ENCODE measurements at regions not wholly inside any gene's neighbourhood (a gene's known extent, or its start where the extent isn't known, plus 50 kb on each side); places are given as distances from the start of the nearest gene placed in this dataset.

DNA sequence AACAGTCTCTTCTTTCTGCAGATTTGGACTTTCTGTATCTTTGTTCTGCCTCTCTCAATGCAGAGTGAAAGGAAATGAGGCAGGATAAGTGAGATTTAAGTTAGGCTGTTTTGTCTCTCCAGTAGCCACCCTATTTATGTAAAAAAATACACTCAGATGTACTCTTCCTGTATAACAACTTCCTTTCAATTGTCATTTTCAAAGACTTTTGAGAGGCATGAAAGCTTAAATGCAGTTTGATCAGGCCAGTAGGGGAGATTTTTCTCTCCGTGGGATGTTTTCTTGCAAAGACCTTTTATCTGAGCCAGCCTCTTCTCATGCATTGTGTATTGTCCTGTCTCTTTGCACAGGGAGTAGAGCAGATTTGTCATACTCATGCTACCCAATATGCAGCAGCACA, 166.8 kb downstream of the SLITRK5 start:
- H3K27ac ChIP-seq (ENCODE audit: low read depth in 1 of 3, low read length in 2 of 3), result no peak overlapping the region
- no peak for DNase-seq
- WGBS, 3 donors, result 45 to 59% (median 55%) methylated on average over 1 of the region's 1 CpG
- FAIRE-seq, result no peak
- H3K27me3 ChIP-seq (ENCODE audit: control insufficient read depth in 3 of 3, insufficient read depth in 3 of 3, low read length in 3 of 3), result no peaks in the 10 kb centered on the region
- H3K9me3 ChIP-seq (ENCODE audit: control insufficient read depth in 2 of 2, insufficient read depth in 1 of 2, low read depth in 1 of 2, low read length in 1 of 2), result no peaks in the 10 kb centered on the region
- H3K4me3 ChIP-seq (ENCODE audit: low read depth in 1 of 3, low read length in 3 of 3), result no peak overlapping the region
- H3K4me1 ChIP-seq (ENCODE audit: control insufficient read depth in 3 of 3, insufficient read depth in 2 of 3, low read depth in 1 of 3, low read length in 2 of 3), result no peaks in the 10 kb centered on the region
- H3K36me3 ChIP-seq (ENCODE audit: control insufficient read depth in 3 of 3, insufficient read depth in 2 of 3, low read depth in 1 of 3, low read length in 3 of 3), result no peaks in the 10 kb centered on the region

DNA sequence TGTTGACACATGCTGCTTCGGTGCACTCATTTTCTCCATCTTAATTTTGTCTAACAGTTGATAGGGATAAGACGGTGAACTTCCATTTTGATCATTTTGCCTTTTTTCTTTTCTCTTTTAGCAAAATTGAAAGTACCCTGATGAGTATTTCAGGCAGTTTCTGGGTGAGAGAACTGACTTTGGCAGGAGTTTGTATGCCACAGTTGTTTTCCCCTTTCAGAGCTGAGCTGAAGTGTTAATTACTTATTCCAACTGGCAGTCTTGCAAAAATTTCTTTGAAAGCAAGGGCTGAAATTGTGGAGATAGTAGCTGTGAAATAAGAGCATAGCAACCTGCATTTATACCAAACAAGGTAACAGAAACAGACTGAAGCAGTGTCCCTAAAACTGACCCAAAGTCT, 180.2 kb downstream of the SLITRK5 start:
- Histone ChIP-seq H3K9me3 (ENCODE audit: control insufficient read depth in 2 of 2, insufficient read depth in 1 of 2, low read depth in 1 of 2, low read length in 1 of 2) (no peaks in the 10 kb centered on the region), H3K36me3 (ENCODE audit: control insufficient read depth in 3 of 3, insufficient read depth in 2 of 3, low read depth in 1 of 3, low read length in 3 of 3) (no peaks in the 10 kb centered on the region), H3K4me3 (ENCODE audit: low read depth in 1 of 3, low read length in 3 of 3) (no peak overlapping the region), H3K4me1 (ENCODE audit: control insufficient read depth in 3 of 3, insufficient read depth in 2 of 3, low read depth in 1 of 3, low read length in 2 of 3) (no peaks in the 10 kb centered on the region), H3K27ac (ENCODE audit: low read depth in 1 of 3, low read length in 2 of 3) (no peak overlapping the region), H3K27me3 (ENCODE audit: control insufficient read depth in 3 of 3, insufficient read depth in 3 of 3, low read length in 3 of 3) (no peaks in the 10 kb centered on the region)
- 85 to 92% (median 89%) methylated on average over 2 of the region's 2 CpGs for WGBS, 3 donors
- FAIRE-seq (no peak), DNase-seq (no peak)

DNA sequence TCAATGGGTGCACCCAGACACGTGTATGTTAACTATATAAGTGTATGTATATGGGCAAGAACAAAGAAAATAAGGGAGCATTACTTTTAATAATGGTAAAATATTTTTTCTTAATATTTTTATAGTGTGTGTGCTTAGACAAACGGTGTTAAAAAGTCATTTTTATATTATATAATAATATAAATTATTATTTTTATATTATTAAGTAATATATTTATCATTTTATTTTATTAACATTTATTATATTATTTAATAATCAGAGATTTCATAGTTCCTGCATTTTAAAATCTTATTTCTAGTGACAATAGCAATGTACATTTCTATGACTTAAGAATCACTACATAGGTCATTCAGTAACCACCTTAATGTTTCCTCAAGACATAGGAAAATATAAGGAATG, 184.4 kb downstream of the SLITRK5 start:
- DNase-seq (no peak), FAIRE-seq (peak; percentile 15)
- Histone ChIP-seq H3K9me3 (ENCODE audit: control insufficient read depth in 2 of 2, insufficient read depth in 1 of 2, low read depth in 1 of 2, low read length in 1 of 2) (no peaks in the 10 kb centered on the region), H3K36me3 (ENCODE audit: control insufficient read depth in 3 of 3, insufficient read depth in 2 of 3, low read depth in 1 of 3, low read length in 3 of 3) (no peaks in the 10 kb centered on the region), H3K4me1 (ENCODE audit: control insufficient read depth in 3 of 3, insufficient read depth in 2 of 3, low read depth in 1 of 3, low read length in 2 of 3) (no peaks in the 10 kb centered on the region), H3K27me3 (ENCODE audit: control insufficient read depth in 3 of 3, insufficient read depth in 3 of 3, low read length in 3 of 3) (no peaks in the 10 kb centered on the region), H3K27ac (ENCODE audit: low read depth in 1 of 3, low read length in 2 of 3) (no peak overlapping the region), H3K4me3 (ENCODE audit: low read depth in 1 of 3, low read length in 3 of 3) (no peak overlapping the region)
- 15 to 62% (median 29%) methylated on average over 2 of the region's 2 CpGs for WGBS, 3 donors

DNA sequence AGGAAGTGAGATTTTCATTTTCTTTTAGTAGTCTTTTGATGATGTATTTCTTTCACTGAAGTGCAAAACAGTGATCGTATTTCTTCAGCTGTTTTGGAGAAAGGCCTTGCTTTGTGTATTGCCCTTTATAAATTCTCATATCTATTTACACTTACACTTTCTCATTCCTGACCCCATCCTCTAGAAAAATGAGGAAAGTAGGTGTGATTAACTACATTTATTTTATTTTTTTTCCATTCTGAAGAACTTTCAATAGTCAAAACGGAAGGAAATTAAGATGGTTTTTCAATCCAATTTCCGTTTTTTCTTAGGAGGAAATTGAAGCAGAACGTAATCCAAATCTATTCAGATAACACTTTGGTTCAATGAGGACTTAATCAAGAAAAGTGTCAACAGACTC, 188.1 kb downstream of the SLITRK5 start:
- no peaks in the 10 kb centered on the region for H3K36me3 ChIP-seq (ENCODE audit: control insufficient read depth in 3 of 3, insufficient read depth in 2 of 3, low read depth in 1 of 3, low read length in 3 of 3)
- no peaks in the 10 kb centered on the region for H3K27me3 ChIP-seq (ENCODE audit: control insufficient read depth in 3 of 3, insufficient read depth in 3 of 3, low read length in 3 of 3)
- 83 to 84% (median 83%) methylated on average over 4 of the region's 4 CpGs for WGBS, 3 donors
- H3K4me1 ChIP-seq (ENCODE audit: control insufficient read depth in 3 of 3, insufficient read depth in 2 of 3, low read depth in 1 of 3, low read length in 2 of 3), result no peaks in the 10 kb centered on the region
- no peak overlapping the region for H3K27ac ChIP-seq (ENCODE audit: low read depth in 1 of 3, low read length in 2 of 3)
- no peak overlapping the region for H3K4me3 ChIP-seq (ENCODE audit: low read depth in 1 of 3, low read length in 3 of 3)
- FAIRE-seq (no peak), DNase-seq (no peak)
- H3K9me3 ChIP-seq (ENCODE audit: control insufficient read depth in 2 of 2, insufficient read depth in 1 of 2, low read depth in 1 of 2, low read length in 1 of 2), result no peaks in the 10 kb centered on the region

DNA sequence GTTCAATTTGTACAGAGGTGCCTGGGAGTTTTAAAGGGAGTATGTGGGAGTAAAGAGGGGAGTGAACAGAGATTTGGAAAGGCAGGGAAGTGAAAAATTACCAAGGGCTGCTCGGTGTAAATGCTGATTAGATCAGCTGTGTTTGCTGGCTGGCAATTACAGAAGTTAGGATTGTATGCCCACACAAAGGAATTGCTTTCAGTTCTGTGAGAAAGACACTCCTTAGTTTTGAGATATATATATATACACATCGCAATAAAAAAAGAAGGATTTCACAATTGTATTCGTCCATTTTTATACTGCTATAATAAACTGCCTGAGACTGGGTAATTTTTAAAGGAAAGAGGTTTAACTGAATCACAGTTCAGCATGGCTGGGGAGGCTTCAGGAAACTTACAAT, 196.3 kb downstream of the SLITRK5 start:
- Histone ChIP-seq H3K4me3 (ENCODE audit: low read depth in 1 of 3, low read length in 3 of 3) (no peak overlapping the region), H3K27ac (ENCODE audit: low read depth in 1 of 3, low read length in 2 of 3) (no peak overlapping the region), H3K9me3 (ENCODE audit: control insufficient read depth in 2 of 2, insufficient read depth in 1 of 2, low read depth in 1 of 2, low read length in 1 of 2) (no peaks in the 10 kb centered on the region), H3K36me3 (ENCODE audit: control insufficient read depth in 3 of 3, insufficient read depth in 2 of 3, low read depth in 1 of 3, low read length in 3 of 3) (no peaks in the 10 kb centered on the region), H3K27me3 (ENCODE audit: control insufficient read depth in 3 of 3, insufficient read depth in 3 of 3, low read length in 3 of 3) (no peaks in the 10 kb centered on the region), H3K4me1 (ENCODE audit: control insufficient read depth in 3 of 3, insufficient read depth in 2 of 3, low read depth in 1 of 3, low read length in 2 of 3) (no peaks in the 10 kb centered on the region)
- no peak for FAIRE-seq
- no peak for DNase-seq
- 53 to 65% (median 60%) methylated on average over 3 of the region's 3 CpGs for WGBS, 3 donors

DNA sequence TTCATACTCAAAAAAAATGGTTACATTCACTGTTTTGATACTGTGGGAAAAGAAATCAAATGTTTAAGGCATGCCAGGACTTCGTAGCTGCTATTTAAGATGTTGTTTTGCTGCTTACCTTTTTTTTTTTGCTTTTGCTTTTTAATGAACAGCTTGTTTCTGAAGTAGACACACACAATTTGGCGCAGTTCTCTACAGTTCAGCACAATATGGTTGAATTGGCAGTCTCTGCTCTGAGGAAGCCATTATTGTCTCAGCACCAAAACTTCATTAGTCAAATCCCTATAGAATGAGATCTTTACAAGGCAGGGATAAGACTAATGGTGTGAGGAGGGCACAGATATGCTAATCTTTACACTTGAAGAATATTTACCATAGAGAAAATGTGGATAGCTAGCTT, 197.6 kb downstream of the SLITRK5 start:
- Histone ChIP-seq H3K27ac (ENCODE audit: low read depth in 1 of 3, low read length in 2 of 3) (no peak overlapping the region), H3K4me3 (ENCODE audit: low read depth in 1 of 3, low read length in 3 of 3) (no peak overlapping the region), H3K36me3 (ENCODE audit: control insufficient read depth in 3 of 3, insufficient read depth in 2 of 3, low read depth in 1 of 3, low read length in 3 of 3) (no peaks in the 10 kb centered on the region), H3K9me3 (ENCODE audit: control insufficient read depth in 2 of 2, insufficient read depth in 1 of 2, low read depth in 1 of 2, low read length in 1 of 2) (no peaks in the 10 kb centered on the region), H3K4me1 (ENCODE audit: control insufficient read depth in 3 of 3, insufficient read depth in 2 of 3, low read depth in 1 of 3, low read length in 2 of 3) (no peaks in the 10 kb centered on the region), H3K27me3 (ENCODE audit: control insufficient read depth in 3 of 3, insufficient read depth in 3 of 3, low read length in 3 of 3) (no peaks in the 10 kb centered on the region)
- DNase-seq (no peak), FAIRE-seq (no peak)
- 67 to 70% (median 68%) methylated on average over 2 of the region's 2 CpGs for WGBS, 3 donors

DNA sequence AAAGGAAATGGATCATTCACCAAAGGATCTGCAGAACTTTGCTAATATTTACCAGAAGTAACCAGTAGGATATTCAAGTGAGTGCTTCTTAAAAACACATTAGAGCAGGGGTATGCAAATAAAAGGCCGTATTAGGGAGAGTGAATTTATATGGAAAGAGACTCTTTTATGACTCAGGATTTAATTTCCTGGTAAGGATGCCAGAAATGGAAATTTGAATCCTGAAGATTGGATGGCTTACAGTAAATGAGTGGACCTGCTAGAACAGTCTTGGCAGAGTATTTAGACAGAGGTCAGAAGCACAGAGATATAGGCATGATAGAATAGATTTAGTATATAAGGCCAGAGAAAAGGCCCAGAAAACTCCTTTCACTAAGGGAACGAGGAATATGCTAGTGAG, 201.6 kb downstream of the SLITRK5 start:
- Histone ChIP-seq H3K9me3 (ENCODE audit: control insufficient read depth in 2 of 2, insufficient read depth in 1 of 2, low read depth in 1 of 2, low read length in 1 of 2) (no peaks in the 10 kb centered on the region), H3K4me1 (ENCODE audit: control insufficient read depth in 3 of 3, insufficient read depth in 2 of 3, low read depth in 1 of 3, low read length in 2 of 3) (no peaks in the 10 kb centered on the region), H3K27ac (ENCODE audit: low read depth in 1 of 3, low read length in 2 of 3) (no peak overlapping the region), H3K36me3 (ENCODE audit: control insufficient read depth in 3 of 3, insufficient read depth in 2 of 3, low read depth in 1 of 3, low read length in 3 of 3) (no peaks in the 10 kb centered on the region), H3K4me3 (ENCODE audit: low read depth in 1 of 3, low read length in 3 of 3) (no peak overlapping the region), H3K27me3 (ENCODE audit: control insufficient read depth in 3 of 3, insufficient read depth in 3 of 3, low read length in 3 of 3) (no peaks in the 10 kb centered on the region)
- no peak for DNase-seq
- 61 to 74% (median 72%) methylated on average over 2 of the region's 2 CpGs for WGBS, 3 donors
- no peak for FAIRE-seq

DNA sequence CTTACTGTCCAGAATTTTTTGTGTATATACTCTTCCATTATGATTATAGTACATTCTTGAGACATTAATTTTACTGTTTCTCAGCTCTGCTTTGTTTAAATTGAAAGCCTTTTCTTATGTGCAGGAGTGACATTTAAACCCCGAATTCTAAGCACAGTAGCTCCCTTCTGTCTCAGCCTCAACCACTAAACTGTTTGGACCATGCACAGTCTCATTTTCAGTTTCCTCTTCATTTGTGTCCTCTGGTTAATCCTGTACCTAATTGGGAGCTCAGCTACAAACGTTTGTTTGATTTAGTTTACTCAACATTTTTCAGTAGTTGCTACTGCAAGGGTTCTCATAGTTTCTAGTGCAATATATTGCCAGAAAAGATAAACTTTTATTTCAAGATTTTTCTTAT, 206.3 kb downstream of the SLITRK5 start:
- no peaks in the 10 kb centered on the region for H3K36me3 ChIP-seq (ENCODE audit: control insufficient read depth in 3 of 3, insufficient read depth in 2 of 3, low read depth in 1 of 3, low read length in 3 of 3)
- H3K4me3 ChIP-seq (ENCODE audit: low read depth in 1 of 3, low read length in 3 of 3), result no peak overlapping the region
- no peak for DNase-seq
- 50 to 56% (median 53%) methylated on average over 2 of the region's 2 CpGs for WGBS, 3 donors
- no peak overlapping the region for H3K27ac ChIP-seq (ENCODE audit: low read depth in 1 of 3, low read length in 2 of 3)
- H3K27me3 ChIP-seq (ENCODE audit: control insufficient read depth in 3 of 3, insufficient read depth in 3 of 3, low read length in 3 of 3), result no peaks in the 10 kb centered on the region
- no peaks in the 10 kb centered on the region for H3K4me1 ChIP-seq (ENCODE audit: control insufficient read depth in 3 of 3, insufficient read depth in 2 of 3, low read depth in 1 of 3, low read length in 2 of 3)
- H3K9me3 ChIP-seq (ENCODE audit: control insufficient read depth in 2 of 2, insufficient read depth in 1 of 2, low read depth in 1 of 2, low read length in 1 of 2), result no peaks in the 10 kb centered on the region
- FAIRE-seq, result no peak

DNA sequence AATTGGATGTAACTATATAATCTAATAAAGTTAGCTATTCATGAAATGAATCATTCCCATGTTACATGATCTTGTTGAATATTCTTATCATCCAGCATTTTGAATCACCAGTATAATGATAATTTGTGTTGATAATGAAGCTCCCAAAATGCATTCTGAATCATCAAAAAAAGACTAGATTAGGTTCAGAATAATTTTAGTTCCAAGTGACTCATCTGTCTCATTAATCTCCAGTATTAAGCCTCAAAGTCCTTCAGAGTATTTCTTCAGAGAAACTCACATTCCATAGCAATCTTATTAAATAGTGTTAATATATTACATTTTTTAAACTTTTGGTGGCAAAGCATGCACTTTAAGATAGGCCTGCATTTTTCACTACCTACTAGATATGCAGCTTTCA, 207.5 kb downstream of the SLITRK5 start:
- H3K27ac ChIP-seq (ENCODE audit: low read depth in 1 of 3, low read length in 2 of 3), result no peak overlapping the region
- FAIRE-seq, result no peak
- no peaks in the 10 kb centered on the region for H3K36me3 ChIP-seq (ENCODE audit: control insufficient read depth in 3 of 3, insufficient read depth in 2 of 3, low read depth in 1 of 3, low read length in 3 of 3)
- no peak for DNase-seq
- H3K4me1 ChIP-seq (ENCODE audit: control insufficient read depth in 3 of 3, insufficient read depth in 2 of 3, low read depth in 1 of 3, low read length in 2 of 3), result no peaks in the 10 kb centered on the region
- no peaks in the 10 kb centered on the region for H3K27me3 ChIP-seq (ENCODE audit: control insufficient read depth in 3 of 3, insufficient read depth in 3 of 3, low read length in 3 of 3)
- H3K9me3 ChIP-seq (ENCODE audit: control insufficient read depth in 2 of 2, insufficient read depth in 1 of 2, low read depth in 1 of 2, low read length in 1 of 2), result no peaks in the 10 kb centered on the region
- H3K4me3 ChIP-seq (ENCODE audit: low read depth in 1 of 3, low read length in 3 of 3), result no peak overlapping the region

All from small intestine (tissue), 7 donors.